EL (cell line): ENCODE measurements at regions not wholly inside any gene's neighbourhood (a gene's known extent, or its start where the extent isn't known, plus 50 kb on each side); places are given as distances from the start of the nearest gene placed in this dataset.

ENCODE experiments used
- DNase-seq: peaks from one replicate; pipeline ENCODE4 v3.0.0-alpha.2; 2016

GRCh38 chr18:29307982-29308381 lies 1131.1 kb upstream of the CDH2 start:
- DNase-seq = no peak

DNA sequence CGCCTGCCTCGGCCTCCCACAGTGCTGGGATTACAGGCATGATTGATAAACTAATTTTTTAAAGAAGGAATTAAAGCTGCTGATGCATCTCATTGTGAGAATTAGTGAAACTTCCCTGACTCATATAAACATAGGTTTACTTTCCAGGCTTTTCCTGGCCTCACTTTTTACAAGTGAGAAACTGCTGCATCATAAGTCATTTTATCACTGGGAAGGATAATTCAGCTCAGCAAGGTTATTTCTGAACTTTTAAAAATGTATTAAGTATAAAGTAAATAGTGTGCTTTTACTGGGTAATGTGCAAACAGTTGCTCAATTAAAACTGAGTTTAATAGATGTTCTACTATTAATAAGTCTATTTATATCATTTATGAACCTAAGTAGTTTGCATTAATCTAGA lies 1130.3 kb upstream of the CDH2 start:
- no peak for DNase-seq

GRCh38 chr18:29305516-29305915 lies 1128.6 kb upstream of the CDH2 start:
- DNase-seq = no peak

DNA sequence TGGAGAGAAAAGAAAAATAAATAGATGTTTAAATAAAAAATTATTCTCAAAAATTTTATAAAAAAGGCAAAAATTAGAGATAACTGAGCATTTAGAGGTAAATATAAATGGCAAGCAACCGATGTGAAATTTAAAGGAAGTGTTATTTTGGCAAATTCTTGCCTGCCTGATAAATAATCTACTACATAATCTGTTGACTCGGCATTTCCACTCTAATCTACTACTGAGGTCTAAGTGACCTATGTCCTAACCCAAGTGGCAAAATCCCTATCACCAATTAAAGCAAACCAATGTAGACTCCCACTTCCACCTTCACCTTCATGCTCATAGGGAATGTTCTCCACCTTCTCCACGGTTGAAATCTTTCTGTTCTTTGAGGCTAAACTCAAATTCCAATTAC lies 1124.1 kb upstream of the CDH2 start:
- no peak for DNase-seq

DNA sequence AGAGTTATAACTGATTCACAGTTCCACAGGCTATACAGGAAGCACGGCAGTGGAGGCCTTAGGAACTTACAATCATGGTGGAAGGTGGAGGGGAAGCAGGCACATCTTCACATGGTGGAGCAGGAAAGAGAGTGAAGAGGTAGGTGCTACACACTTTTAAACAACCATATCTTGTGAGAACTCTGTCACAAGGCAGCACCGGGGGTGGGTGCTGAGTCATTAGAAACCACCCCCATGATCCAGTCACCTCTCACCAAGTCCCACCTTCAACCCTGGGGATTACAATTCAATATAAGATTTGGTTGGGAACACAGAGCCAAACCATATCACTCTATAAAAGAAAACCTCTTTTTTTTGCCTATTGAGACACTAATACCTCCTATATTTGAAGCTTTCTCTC lies 1108.5 kb upstream of the CDH2 start:
- no peak for DNase-seq

DNA sequence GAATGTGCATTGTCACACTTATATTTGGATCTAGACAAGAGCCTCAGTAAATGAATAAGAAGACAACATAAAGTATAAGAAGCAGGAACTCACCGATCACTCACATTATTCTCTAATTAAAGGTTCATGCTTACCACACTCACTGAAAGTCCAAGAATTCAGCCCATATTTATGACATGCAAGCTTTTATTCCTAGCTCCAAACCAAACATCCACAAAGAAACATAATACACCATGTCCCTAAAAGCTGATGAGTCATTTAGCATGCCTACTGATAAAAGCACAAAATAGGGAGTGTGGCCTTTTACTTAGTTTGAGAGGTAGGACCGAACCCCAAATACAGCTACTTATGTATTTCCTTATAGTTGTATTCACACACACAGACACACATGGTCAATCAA lies 1094.6 kb upstream of the CDH2 start:
- no peak for DNase-seq

DNA sequence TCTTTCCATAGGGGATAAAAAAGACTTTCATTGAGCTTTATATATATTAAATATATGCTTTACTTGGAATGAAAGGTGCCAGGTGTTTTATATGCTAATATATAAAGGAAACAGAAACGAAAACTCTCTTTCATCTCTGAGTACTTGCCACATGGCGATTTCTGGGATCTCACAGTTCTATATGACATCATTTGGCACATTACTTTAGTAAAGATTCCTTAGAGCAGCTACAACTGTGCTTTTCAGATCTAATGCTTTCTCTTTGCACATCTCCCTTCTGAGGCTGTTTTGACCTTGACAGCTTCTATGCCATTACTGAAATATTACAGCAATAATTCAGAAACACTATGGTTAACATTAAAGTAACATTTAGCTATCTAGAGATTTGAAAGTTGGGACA lies 1082.9 kb upstream of the CDH2 start:
- no peak for DNase-seq

DNA sequence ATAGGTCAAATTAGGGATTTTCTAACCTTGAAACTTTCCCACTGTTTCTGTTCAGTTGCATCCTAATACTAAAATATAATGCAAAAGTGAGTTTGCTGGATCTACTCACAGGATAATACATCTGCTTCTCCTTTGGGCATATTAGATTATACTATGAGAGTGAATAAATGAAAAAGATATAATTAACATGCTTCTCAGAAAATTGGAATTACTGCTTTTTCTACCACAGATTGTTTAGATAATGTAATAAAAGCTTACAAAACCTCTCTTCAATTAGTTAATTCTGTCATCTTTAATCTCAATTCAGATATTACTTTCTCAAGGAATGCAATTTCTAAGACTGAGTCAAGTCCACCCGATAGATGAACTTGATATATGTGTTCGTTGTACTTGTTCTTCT lies 1077.2 kb upstream of the CDH2 start:
- no peak for DNase-seq

GRCh38 chr18:29251681-29252080 lies 1074.8 kb upstream of the CDH2 start:
- no peak for DNase-seq

- no peak for DNase-seq
Observed at GRCh38 chr18:29250843-29251242, 1073.9 kb upstream of the CDH2 start.

DNA sequence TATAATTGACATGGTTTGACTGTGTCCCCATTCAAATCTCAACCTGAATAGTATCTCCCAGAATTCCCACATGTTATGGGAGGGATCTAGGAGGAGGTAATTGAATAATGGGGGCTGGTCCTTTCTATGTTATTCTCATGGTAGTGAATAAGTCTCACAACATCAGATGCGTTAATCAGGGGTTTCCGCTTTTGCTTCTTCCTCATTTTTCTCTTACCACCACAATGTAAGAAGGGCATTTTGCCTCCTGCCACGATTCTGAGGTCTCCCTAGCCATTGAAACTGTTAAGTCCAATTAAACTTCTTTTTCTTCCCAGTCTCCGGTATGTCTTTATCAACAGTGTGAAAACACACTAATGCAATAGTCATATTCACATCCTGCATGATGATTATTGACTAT lies 1073.3 kb upstream of the CDH2 start:
- DNase-seq = no peak

GRCh38 chr18:29248805-29249204 lies 1071.9 kb upstream of the CDH2 start:
- no peak for DNase-seq

DNA sequence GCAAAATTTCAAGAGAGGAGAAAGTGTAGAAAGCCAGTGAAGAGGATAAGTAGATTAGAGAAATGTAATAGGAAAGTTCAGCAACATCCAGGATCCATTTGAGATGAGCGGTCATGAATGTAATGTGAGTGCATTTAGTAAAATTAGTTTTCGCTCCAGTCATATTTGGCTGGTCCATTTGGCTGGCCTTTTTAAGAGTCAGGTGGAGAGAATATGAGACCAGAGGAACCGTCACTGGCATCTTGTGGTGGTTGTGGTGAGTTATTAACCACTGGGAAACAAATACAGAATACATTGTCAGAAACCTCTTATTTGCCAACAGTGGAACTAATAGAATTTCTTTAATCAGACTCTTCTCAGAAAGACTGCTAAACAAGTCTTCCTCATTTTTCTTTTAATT lies 1064.3 kb upstream of the CDH2 start:
- DNase-seq = no peak

- DNase-seq = no peak
Observed at GRCh38 chr18:29234751-29235150, 1057.8 kb upstream of the CDH2 start.

DNA sequence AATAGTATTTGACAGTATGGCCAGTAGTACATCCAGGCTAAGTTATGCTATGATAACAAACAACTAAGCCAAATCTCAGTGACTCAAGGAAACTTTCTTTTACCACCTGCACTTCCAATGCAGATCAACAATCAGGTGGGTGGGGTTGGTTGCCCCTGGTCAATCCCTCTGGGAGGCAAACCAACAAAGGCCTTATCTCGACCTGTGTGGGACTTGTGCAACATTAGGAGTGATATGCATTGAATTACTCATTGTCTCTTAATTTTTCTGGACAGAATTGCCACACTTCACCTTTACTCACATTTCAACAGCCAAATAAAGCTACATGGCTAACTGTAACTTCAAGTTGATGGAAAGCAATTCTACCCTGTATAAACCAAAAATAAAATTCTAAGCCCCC lies 1049.3 kb upstream of the CDH2 start:
- DNase-seq = no peak

GRCh38 chr18:29225351-29225750 lies 1048.4 kb upstream of the CDH2 start:
- DNase-seq = no peak

DNA sequence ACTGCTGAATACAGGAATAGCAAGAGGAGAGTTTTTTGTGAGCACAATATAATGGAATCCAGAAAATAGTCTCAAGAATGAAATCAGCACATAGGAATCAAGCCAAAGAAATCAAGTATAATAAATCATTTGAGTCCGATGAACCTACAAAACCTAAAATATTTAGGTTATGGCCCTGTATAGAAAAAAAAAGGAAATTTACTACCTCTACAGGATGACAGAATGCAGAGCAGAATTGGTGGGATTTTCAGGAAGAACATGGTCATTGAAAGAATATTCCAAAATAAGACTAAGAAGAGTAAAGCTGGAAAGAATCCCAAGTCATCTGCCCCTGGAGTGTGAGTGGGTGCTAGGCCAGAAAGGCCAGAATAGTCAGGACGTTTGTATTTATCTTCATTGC lies 1041.2 kb upstream of the CDH2 start:
- DNase-seq = peak; percentile 18

- DNase-seq = no peak
Observed at GRCh38 chr18:29217124-29217915, 1040.4 kb upstream of the CDH2 start.

DNA sequence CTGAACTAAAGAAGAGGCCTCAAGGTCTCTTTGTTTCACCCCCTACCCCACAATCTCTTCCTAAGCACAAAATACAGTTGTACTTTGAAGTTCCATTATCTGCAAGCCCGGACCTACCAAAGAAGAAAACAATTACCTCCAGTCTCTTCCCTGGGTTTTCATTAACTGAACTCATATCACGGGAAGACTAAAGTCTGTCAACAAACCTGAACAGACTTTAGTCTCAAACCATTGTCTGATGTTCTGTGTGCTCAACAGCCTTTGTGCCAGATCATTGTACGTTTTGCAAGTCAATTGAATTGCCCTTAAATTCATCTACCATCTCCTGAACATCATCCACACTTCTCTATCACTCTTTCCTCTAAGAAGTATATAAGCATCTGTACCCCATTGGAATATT lies 1021.9 kb upstream of the CDH2 start:
- no peak for DNase-seq

DNA sequence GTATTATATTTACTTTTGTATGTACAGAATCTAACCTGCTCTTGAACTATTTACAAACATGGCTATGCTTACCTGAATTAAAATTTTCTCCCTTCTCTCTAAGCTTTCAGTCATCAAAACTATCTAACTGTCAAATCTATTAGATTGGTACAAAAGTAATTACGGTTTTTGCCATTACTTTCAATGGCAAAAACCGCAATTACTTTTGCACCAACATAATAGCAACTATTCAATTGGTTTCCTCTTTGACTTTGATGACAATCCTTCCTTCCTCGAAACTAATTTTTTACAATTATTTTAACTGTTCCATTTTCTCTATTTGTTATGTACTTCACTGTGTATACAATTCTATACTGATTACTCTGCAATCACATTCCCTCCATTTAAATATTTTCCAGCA lies 1019.4 kb upstream of the CDH2 start:
- no peak for DNase-seq

DNA sequence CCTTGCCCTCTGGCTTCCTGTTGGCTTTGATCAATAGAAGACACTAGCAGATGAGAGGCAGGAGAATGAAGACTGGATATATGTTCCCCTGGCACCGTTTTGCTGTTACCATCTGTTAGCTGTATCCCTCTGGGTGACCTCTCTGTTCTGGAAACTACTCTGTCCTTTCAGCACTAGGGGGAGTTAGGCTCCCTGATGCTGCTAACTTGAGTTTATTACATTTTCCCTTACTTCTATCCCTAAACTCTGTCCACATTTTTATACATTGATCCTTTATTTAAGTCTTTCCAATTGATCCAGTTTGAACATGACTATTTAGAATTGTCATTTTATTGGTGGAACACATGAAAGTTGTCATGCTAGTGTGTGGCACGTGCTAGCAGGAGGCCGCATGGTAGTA lies 1014.3 kb upstream of the CDH2 start:
- peak; percentile 27 for DNase-seq

GRCh38 chr18:29188760-29189159 lies 1011.8 kb upstream of the CDH2 start:
- peak; percentile 29 for DNase-seq

DNA sequence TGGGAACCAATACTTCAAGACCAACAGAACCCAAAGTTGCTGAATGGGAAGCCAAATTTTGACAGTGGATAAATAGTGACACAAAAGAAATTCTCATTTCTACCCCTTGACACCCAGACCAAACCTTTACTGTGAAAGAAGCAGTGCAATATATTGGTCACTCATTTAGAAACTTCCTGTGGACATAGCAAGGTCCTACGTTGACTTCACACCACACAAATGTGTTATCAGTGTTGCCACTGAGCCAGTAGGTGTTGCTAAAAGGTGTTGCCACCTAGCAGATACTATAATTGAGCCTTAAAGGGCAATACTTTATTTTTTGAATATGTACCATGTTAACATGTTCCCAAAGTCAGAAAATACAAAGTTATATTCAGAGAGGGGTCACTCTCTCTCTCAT lies 1008.9 kb upstream of the CDH2 start:
- no peak for DNase-seq

- peak; percentile 30 for DNase-seq
Observed at GRCh38 chr18:29184654-29185053, 1007.7 kb upstream of the CDH2 start.

DNA sequence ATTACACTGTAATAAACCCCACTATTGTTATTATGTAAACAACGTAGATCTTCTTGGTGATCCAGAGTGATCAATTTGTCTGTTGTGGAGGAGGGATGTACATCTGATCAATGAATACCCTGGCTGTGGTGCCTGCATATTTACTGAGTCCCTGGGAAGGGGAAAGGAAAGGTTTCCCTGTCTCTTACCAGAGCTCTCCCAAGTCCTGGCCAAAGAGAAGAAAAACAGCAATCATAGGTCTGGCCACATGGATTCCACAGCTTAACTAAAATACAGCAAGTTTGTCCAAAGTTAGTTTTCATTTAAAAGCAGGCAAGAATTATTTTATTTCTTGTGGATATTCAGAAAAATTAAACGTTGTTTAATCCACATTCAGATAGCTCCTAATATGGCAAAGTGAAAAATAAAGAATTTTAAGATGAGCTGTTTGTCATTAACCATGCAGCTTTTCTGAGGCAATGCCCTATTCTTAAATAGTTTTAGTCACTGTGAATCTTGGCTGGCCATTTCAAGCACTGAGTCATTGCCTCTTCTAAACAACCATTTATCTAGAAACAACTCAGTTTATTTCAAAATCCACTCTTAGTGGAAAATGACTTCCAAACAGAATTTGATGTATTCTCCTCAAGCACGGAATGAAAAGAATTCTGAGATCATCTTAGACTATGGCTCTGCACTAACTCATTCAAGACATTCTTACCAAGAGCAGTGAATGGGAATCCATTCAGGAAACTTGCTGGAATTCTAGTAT lies 1004.4 kb upstream of the CDH2 start:
- DNase-seq = peak; percentile 87
